Cardiac muscle cell (in vitro differentiated cells and primary cell): ENCODE measurements at regions not wholly inside any gene's neighbourhood (a gene's known extent, or its start where the extent isn't known, plus 50 kb on each side); places are given as distances from the start of the nearest gene placed in this dataset.
A peak's percentile ranks its signal among the peaks of the same experiment; 100 is the strongest.
"Not testable (repeated sequence)": the region's sequence is repeated elsewhere in the genome, so short reads cannot be mapped to it uniquely, and the experiment has no call there.

Experiments
- DNase-seq, 2 donors: peaks; one replicate each; pipeline versions ENCODE4 v3.0.0 to v3.0.0-alpha.2; 2010 to 2017; ENCODE audit warnings: low read depth in 1 of 2, low spot score in 1 of 2
- H3K27ac ChIP-seq: fragments of 200-600 bp; sonication (generic); 2 replicates; pipeline ENCODE4 v1.5.1; 2016
- H3K27me3 ChIP-seq: fragments of 200-600 bp; sonication (generic); 2 replicates; pipeline ENCODE4 v1.6.0; 2016; ENCODE audit warnings: control low read depth
- H3K36me3 ChIP-seq: fragments of 200-600 bp; sonication (generic); 2 replicates; pipeline ENCODE4 v1.5.1; 2016; ENCODE audit warnings: control low read depth
- H3K4me1 ChIP-seq: fragments of 200-600 bp; sonication (generic); 2 replicates; pipeline ENCODE4 v1.8.1; 2017; ENCODE audit warnings: low read depth, mild to moderate bottlenecking, mixed run types
- H3K4me3 ChIP-seq: fragments of 200-600 bp; sonication (generic); 2 replicates; pipeline ENCODE4 v1.5.1; 2016; ENCODE audit warnings: mild to moderate bottlenecking
- H3K9me3 ChIP-seq: fragments of 200-600 bp; sonication (generic); 2 replicates; pipeline ENCODE4 v1.5.1; 2017; ENCODE audit warnings: low read depth, mild to moderate bottlenecking, control low read depth
- CTCF ChIP-seq: IDR thresholded peaks from 2 replicates; pipeline ENCODE4 v1.5.1; 2012; ENCODE audit warnings: low read depth, mild to moderate bottlenecking, low read length

GRCh38 chr1:21385022-21385421 is 54.9 kb upstream of the NBPF3 start:
- no peak for TF ChIP-seq CTCF
- H3K27ac ChIP-seq: no peak overlapping the region
- H3K36me3 ChIP-seq: no peaks in the 10 kb centered on the region
- no peaks in the 10 kb centered on the region for H3K9me3 ChIP-seq
- H3K27me3 ChIP-seq: no peaks in the 10 kb centered on the region
- H3K4me1 ChIP-seq: no peaks in the 10 kb centered on the region
- DNase-seq: no peak
- no peak overlapping the region for H3K4me3 ChIP-seq

DNA sequence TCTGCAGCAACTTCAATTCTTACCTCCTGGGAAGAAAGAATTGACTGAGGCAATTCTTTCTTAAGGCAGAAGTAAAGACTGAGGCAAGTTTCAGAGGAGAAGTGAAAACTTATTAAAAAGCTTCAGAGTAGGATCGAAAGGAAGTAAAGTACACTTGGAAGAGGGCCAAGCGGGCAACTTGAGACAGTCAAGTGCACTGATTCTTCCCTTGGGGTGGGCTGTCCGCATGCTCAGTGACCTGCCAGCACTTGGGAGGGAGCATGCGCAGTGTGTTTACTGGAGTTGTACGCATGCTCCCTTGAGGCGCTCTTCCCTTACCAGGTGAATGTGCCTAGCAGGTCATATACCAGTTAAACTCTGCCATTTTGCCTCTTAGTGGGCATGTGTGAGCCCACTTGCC is 55.3 kb upstream of the NBPF3 start:
- DNase-seq: no peak
- no peaks in the 10 kb centered on the region for H3K4me1 ChIP-seq
- no peaks in the 10 kb centered on the region for H3K9me3 ChIP-seq
- no peak for TF ChIP-seq CTCF
- H3K36me3 ChIP-seq: no peaks in the 10 kb centered on the region
- no peaks in the 10 kb centered on the region for H3K27me3 ChIP-seq
- no peak overlapping the region for H3K4me3 ChIP-seq
- no peak overlapping the region for H3K27ac ChIP-seq

DNA sequence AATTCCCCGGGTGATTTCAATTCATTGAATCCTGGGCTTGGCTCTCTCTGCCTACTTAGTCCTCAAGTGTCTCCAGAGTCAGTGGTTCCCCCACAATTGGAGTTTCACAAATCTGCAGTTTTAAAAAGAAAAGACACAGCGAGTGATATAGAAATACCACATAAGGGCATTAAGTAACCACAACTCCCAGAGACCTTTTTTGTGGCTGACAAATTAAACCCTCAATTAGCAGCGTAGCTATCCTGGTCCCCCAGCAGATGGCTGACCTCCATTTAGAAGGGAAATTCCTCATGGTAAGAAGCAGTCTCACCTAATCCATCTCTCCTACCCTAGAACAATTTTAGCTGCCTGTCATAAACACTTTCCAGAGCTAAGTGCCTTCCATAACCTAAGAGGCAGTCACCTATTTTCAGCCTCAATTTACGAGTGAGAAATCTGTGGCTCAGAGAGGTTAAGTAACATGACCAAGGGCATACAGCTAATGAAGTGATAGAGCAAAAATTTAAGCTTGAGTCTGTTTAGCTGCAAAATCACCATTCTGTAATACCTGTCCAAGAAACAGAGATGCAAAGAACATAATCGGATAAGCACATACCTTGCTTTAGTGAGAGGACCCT is 56.0 kb upstream of the NBPF3 start:
- DNase-seq: peak in 1 of 2 donors; percentile 12
- Histone ChIP-seq H3K4me1 (no peaks in the 10 kb centered on the region), H3K27me3 (no peaks in the 10 kb centered on the region), H3K27ac (no peak overlapping the region), H3K36me3 (no peaks in the 10 kb centered on the region), H3K9me3 (no peaks in the 10 kb centered on the region), H3K4me3 (no peak overlapping the region)
- peak; percentile 11 for TF ChIP-seq CTCF

GRCh38 chr1:21381354-21381753 is 58.6 kb upstream of the NBPF3 start:
- Histone ChIP-seq H3K4me1 (no peaks in the 10 kb centered on the region), H3K27ac (no peak overlapping the region), H3K27me3 (no peaks in the 10 kb centered on the region), H3K4me3 (no peak overlapping the region), H3K9me3 (no peaks in the 10 kb centered on the region), H3K36me3 (no peaks in the 10 kb centered on the region)
- no peak for DNase-seq
- TF ChIP-seq CTCF: no peak

GRCh38 chr1:21380147-21380546 is 59.8 kb upstream of the NBPF3 start:
- H3K4me1 ChIP-seq, H3K4me3 ChIP-seq, H3K27ac ChIP-seq, H3K36me3 ChIP-seq, DNase-seq, H3K27me3 ChIP-seq, H3K9me3 ChIP-seq: not testable (repeated sequence)

GRCh38 chr1:21379571-21379970 is 60.4 kb upstream of the NBPF3 start:
- no peaks in the 10 kb centered on the region for H3K36me3 ChIP-seq
- no peak overlapping the region for H3K4me3 ChIP-seq
- TF ChIP-seq CTCF: no peak
- H3K4me1 ChIP-seq: no peaks in the 10 kb centered on the region
- H3K27me3 ChIP-seq: no peaks in the 10 kb centered on the region
- DNase-seq: no peak
- no peak overlapping the region for H3K27ac ChIP-seq
- H3K9me3 ChIP-seq: no peaks in the 10 kb centered on the region
